Activated CD8-positive, alpha-beta memory T cell treated with anti-CD3 and anti-CD28 coated beads, Interleukin-2, amount 10 ng/mL, durations not matched to agents 7 days and 5 days (primary cell): ENCODE measurements at regions not wholly inside any gene's neighbourhood (a gene's known extent, or its start where the extent isn't known, plus 50 kb on each side); places are given as distances from the start of the nearest gene placed in this dataset.
"Not testable (repeated sequence)": the region's sequence is repeated elsewhere in the genome, so short reads cannot be mapped to it uniquely, and the experiment has no call there.

Source experiments
- ATAC-seq: fragments of 150-1000 bp; cut with Tn5 transposase; one replicate; pipeline ENCODE4 v1.10.0; 2021; ENCODE audit warnings: moderate library complexity
- CTCF ChIA-PET: fragments of 350-600 bp; sonication (Branson Sonifier 250); formaldehyde crosslinking; loops from one replicate; lab custom pipeline; 2021; ENCODE audit warnings: antibody characterized with exemption; lab: Charles Lee
- DNase-seq: peaks from one replicate; pipeline ENCODE4 v3.0.0-alpha.2; 2020
- H3K27ac Mint-ChIP-seq: one replicate; pipeline ENCODE4 v1.8.0; 2021; ENCODE audit warnings: mild to moderate bottlenecking, mixed read lengths
- H3K27me3 Mint-ChIP-seq: one replicate; pipeline ENCODE4 v1.8.0; 2021; ENCODE audit warnings: mixed read lengths
- H3K36me3 Mint-ChIP-seq: one replicate; pipeline ENCODE4 v1.8.0; 2021; ENCODE audit warnings: mild to moderate bottlenecking, mixed read lengths
- H3K4me1 Mint-ChIP-seq: one replicate; pipeline ENCODE4 v1.8.0; 2021; ENCODE audit warnings: mixed read lengths
- H3K4me3 Mint-ChIP-seq: one replicate; pipeline ENCODE4 v1.8.0; 2021; ENCODE audit warnings: mild to moderate bottlenecking, moderate library complexity, mixed read lengths
- H3K9me3 Mint-ChIP-seq: one replicate; pipeline ENCODE4 v1.8.0; 2022; ENCODE audit warnings: low read depth, mixed read lengths

- CTCF ChIA-PET = interaction anchor here (1.0 to 2.5 kb wide), 4 partner anchors 9 to 97 kb away, joined by 3 to 10 read pairs (median 3); partner anchors contain the start of gene ARRDC3
- H3K27me3 Mint-ChIP-seq = no peaks in the 10 kb centered on the region
- ATAC-seq (no peak), DNase-seq (no peak)
- no peaks in the 10 kb centered on the region for H3K9me3 Mint-ChIP-seq
- no peak overlapping the region for H3K27ac Mint-ChIP-seq
- peaks cover 9% of the 10 kb centered on the region for H3K36me3 Mint-ChIP-seq
- H3K4me3 Mint-ChIP-seq = no peak overlapping the region
- peaks cover 50% of the 10 kb centered on the region for H3K4me1 Mint-ChIP-seq
These were observed 67.4 kb downstream of the ARRDC3 start for GRCh38 chr5:91315701-91316100.

- ATAC-seq (peak; percentile 91), DNase-seq (peak; percentile 93)
- Mint-ChIP-seq H3K36me3 (peaks cover 14% of the 10 kb centered on the region), H3K4me3 (peak overlapping the region; percentile 70), H3K9me3 (no peaks in the 10 kb centered on the region), H3K27ac (peak overlapping the region; percentile 94), H3K4me1 (peaks cover 55% of the 10 kb centered on the region), H3K27me3 (no peaks in the 10 kb centered on the region)
- CTCF ChIA-PET = interaction anchor here (0.8 to 2.5 kb wide), 7 partner anchors 13 to 106 kb away, joined by 3 to 10 read pairs (median 6); no protein-coding TSS in a partner anchor
These were observed 69.1 kb downstream of the ARRDC3 start for GRCh38 chr5:91313757-91314673.

- ATAC-seq = no peak
- no peaks in the 10 kb centered on the region for H3K9me3 Mint-ChIP-seq
- H3K4me1 Mint-ChIP-seq = peaks cover 51% of the 10 kb centered on the region
- CTCF ChIA-PET = interaction anchor here (0.8 to 4.1 kb wide), 5 partner anchors 44 to 107 kb away, joined by 3 to 33 read pairs (median 6); partner anchors contain the start of gene ARRDC3
- H3K4me3 Mint-ChIP-seq = peak overlapping the region; percentile 70
- peak overlapping the region; percentile 94 for H3K27ac Mint-ChIP-seq
- peaks cover 14% of the 10 kb centered on the region for H3K36me3 Mint-ChIP-seq
- H3K27me3 Mint-ChIP-seq = no peaks in the 10 kb centered on the region
- DNase-seq = no peak
These were observed 70.4 kb downstream of the ARRDC3 start for GRCh38 chr5:91312698-91313097.

GRCh38 chr5:91311697-91312501 is 71.2 kb downstream of the ARRDC3 start:
- Mint-ChIP-seq H3K4me1 (peaks cover 50% of the 10 kb centered on the region), H3K9me3 (no peaks in the 10 kb centered on the region), H3K27me3 (no peaks in the 10 kb centered on the region), H3K27ac (peak overlapping the region; percentile 94), H3K4me3 (peak overlapping the region; percentile 61), H3K36me3 (peaks cover 14% of the 10 kb centered on the region)
- peak; percentile 88 for DNase-seq
- peak; percentile 72 for ATAC-seq
- CTCF ChIA-PET = interaction anchor here (0.9 to 4.1 kb wide), 8 partner anchors 15 to 380 kb away, joined by 3 to 33 read pairs (median 4); partner anchors contain the start of gene ARRDC3

- H3K9me3 Mint-ChIP-seq = no peaks in the 10 kb centered on the region
- CTCF ChIA-PET = interaction anchor here (1.0 to 4.1 kb wide), 7 partner anchors 14 to 379 kb away, joined by 3 to 33 read pairs (median 5); partner anchors contain the start of gene ARRDC3
- peaks cover 48% of the 10 kb centered on the region for H3K4me1 Mint-ChIP-seq
- no peaks in the 10 kb centered on the region for H3K27me3 Mint-ChIP-seq
- H3K36me3 Mint-ChIP-seq = peaks cover 14% of the 10 kb centered on the region
- ATAC-seq (peak; percentile 1), DNase-seq (no peak)
- peak overlapping the region; percentile 94 for H3K27ac Mint-ChIP-seq
- H3K4me3 Mint-ChIP-seq = peak overlapping the region; percentile 61
These were observed 71.9 kb downstream of the ARRDC3 start for GRCh38 chr5:91311168-91311696.

- peaks cover 29% of the 10 kb centered on the region for H3K4me1 Mint-ChIP-seq
- H3K27ac Mint-ChIP-seq, H3K27me3 Mint-ChIP-seq, H3K9me3 Mint-ChIP-seq, DNase-seq, H3K4me3 Mint-ChIP-seq, ATAC-seq: not testable (repeated sequence)
- peaks cover 14% of the 10 kb centered on the region for H3K36me3 Mint-ChIP-seq
- CTCF ChIA-PET = interaction anchor here (0.9 kb wide), 1 partner anchor 112 kb away, joined by 3 read pairs; no protein-coding TSS in a partner anchor
These were observed 75.0 kb downstream of the ARRDC3 start for GRCh38 chr5:91308157-91308556.

GRCh38 chr5:91307048-91307447 is 76.1 kb downstream of the ARRDC3 start:
- Mint-ChIP-seq H3K4me3 (no peak overlapping the region), H3K36me3 (peaks cover 11% of the 10 kb centered on the region), H3K27ac (no peak overlapping the region), H3K4me1 (peaks cover 18% of the 10 kb centered on the region), H3K9me3 (no peaks in the 10 kb centered on the region), H3K27me3 (no peaks in the 10 kb centered on the region)
- no peak for DNase-seq
- CTCF ChIA-PET = interaction anchor here (1.1 kb wide), 1 partner anchor 10 kb away, joined by 3 read pairs; no protein-coding TSS in a partner anchor
- ATAC-seq = no peak

- Mint-ChIP-seq H3K27me3 (no peaks in the 10 kb centered on the region), H3K36me3 (peaks cover 9% of the 10 kb centered on the region), H3K27ac (no peak overlapping the region), H3K4me3 (no peak overlapping the region), H3K4me1 (peaks cover 13% of the 10 kb centered on the region), H3K9me3 (no peaks in the 10 kb centered on the region)
- ATAC-seq = no peak
- CTCF ChIA-PET = interaction anchor here (1.1 kb wide), 2 partner anchors 10 to 19 kb away, joined by 3 read pairs; no protein-coding TSS in a partner anchor
- DNase-seq = no peak
These were observed 76.6 kb downstream of the ARRDC3 start for GRCh38 chr5:91306497-91306896.

- Mint-ChIP-seq H3K27ac (no peak overlapping the region), H3K4me3 (no peak overlapping the region), H3K9me3 (no peaks in the 10 kb centered on the region), H3K27me3 (no peaks in the 10 kb centered on the region), H3K36me3 (peaks cover 5% of the 10 kb centered on the region), H3K4me1 (peaks cover 4% of the 10 kb centered on the region)
- ATAC-seq = no peak
- CTCF ChIA-PET = interaction anchor here (0.5 to 1.1 kb wide), 2 partner anchors 19 to 83 kb away, joined by 3 to 4 read pairs; no protein-coding TSS in a partner anchor
- no peak for DNase-seq
These were observed 77.5 kb downstream of the ARRDC3 start for GRCh38 chr5:91305640-91306039.

GRCh38 chr5:91304015-91304414 is 79.1 kb downstream of the ARRDC3 start:
- H3K27me3 Mint-ChIP-seq, ATAC-seq, DNase-seq, CTCF ChIA-PET, H3K9me3 Mint-ChIP-seq, H3K4me3 Mint-ChIP-seq, H3K36me3 Mint-ChIP-seq, H3K27ac Mint-ChIP-seq, H3K4me1 Mint-ChIP-seq: not testable (repeated sequence)

- no peaks in the 10 kb centered on the region for H3K9me3 Mint-ChIP-seq
- H3K36me3 Mint-ChIP-seq = no peaks in the 10 kb centered on the region
- DNase-seq (no peak), ATAC-seq (no peak)
- H3K4me1 Mint-ChIP-seq = no peaks in the 10 kb centered on the region
- no peaks in the 10 kb centered on the region for H3K27me3 Mint-ChIP-seq
- no peak overlapping the region for H3K4me3 Mint-ChIP-seq
- CTCF ChIA-PET = interaction anchor here (1.1 kb wide), 1 partner anchor 20 kb away, joined by 3 read pairs; no protein-coding TSS in a partner anchor
- H3K27ac Mint-ChIP-seq = no peak overlapping the region
These were observed 80.2 kb downstream of the ARRDC3 start for GRCh38 chr5:91302958-91303357.

GRCh38 chr5:91302305-91302704 is 80.8 kb downstream of the ARRDC3 start:
- CTCF ChIA-PET = interaction anchor here (1.1 kb wide), 1 partner anchor 19 kb away, joined by 3 read pairs; no protein-coding TSS in a partner anchor
- H3K4me3 Mint-ChIP-seq = no peak overlapping the region
- no peak overlapping the region for H3K27ac Mint-ChIP-seq
- ATAC-seq = no peak
- H3K27me3 Mint-ChIP-seq = no peaks in the 10 kb centered on the region
- H3K36me3 Mint-ChIP-seq = no peaks in the 10 kb centered on the region
- no peaks in the 10 kb centered on the region for H3K9me3 Mint-ChIP-seq
- no peaks in the 10 kb centered on the region for H3K4me1 Mint-ChIP-seq
- no peak for DNase-seq
